Uterus (tissue), 2 donors: ENCODE measurements at regions not wholly inside any gene's neighbourhood (a gene's known extent, or its start where the extent isn't known, plus 50 kb on each side); places are given as distances from the start of the nearest gene placed in this dataset.

Source experiments
- CTCF ChIP-seq, 4 experiments: fragments of 200-600 bp in 2 of 4; fragments of 450-650 bp in 2 of 4; sonication (generic) in 2 of 4; IDR thresholded peaks; one replicate each; pipeline ENCODE4 v1.5.1; 2016 to 2019; ENCODE audit warnings: antibody characterized with exemption in 4 of 4, mild to moderate bottlenecking in 2 of 4, moderate library complexity in 1 of 4
- POLR2A ChIP-seq, 2 donors: fragments of 450-650 bp; IDR thresholded peaks; one replicate each; pipeline ENCODE4 v1.6.1; 2016; ENCODE audit warnings: antibody characterized with exemption in 2 of 2, mild to moderate bottlenecking in 1 of 2, moderate library complexity in 1 of 2

- no peak for TF ChIP-seq CTCF (IDR thresholded peaks at IDR 0.05)
- no peak for TF ChIP-seq POLR2A (IDR thresholded peaks at IDR 0.05)
Measured at GRCh38 chr9:86800681-86801080, 146.6 kb downstream of the GAS1 start.
